ENCODE measurements at regions not wholly inside any gene's neighbourhood (a gene's known extent, or its start where the extent isn't known, plus 50 kb on each side); places are given as distances from the start of the nearest gene placed in this dataset.
A peak's percentile ranks its signal among the peaks of the same experiment; 100 is the strongest.
"Not testable (repeated sequence)": the region's sequence is repeated elsewhere in the genome, so short reads cannot be mapped to it uniquely, and the experiment has no call there.

DNA sequence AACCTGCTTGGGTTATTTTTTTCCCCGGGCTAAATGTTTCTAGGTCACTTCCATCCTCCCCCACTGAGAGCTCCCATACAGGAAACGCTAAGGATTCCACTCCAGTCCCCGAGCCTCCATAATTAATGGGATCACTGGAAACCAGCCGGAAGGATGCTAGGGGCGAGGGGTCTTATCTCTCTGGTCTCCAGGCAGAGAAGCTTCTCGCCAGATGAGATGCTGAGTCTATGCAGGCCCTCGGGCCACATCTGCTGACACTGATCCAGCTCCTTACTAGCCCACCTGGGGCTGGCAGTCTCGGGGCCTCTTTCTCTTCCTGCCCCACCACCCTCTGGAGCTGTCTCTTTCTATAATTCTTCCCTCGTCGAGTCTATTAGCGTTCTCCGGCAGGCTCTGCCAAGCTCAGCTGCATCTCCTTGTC is 125.9 kb upstream of the SYT13 start:
- H3K27ac Mint-ChIP-seq: no peak overlapping the region
- H3K4me3 Mint-ChIP-seq: no peak overlapping the region
- peaks cover 46 to 66% (median 47%) of the 10 kb centered on the region in 3 donors for H3K27me3 Mint-ChIP-seq
- no peaks in the 10 kb centered on the region for H3K36me3 Mint-ChIP-seq
- ATAC-seq (ENCODE audit: low read depth in 2 of 2) (no peak), DNase-seq (no peak)
- no peaks in the 10 kb centered on the region for H3K9me3 Mint-ChIP-seq
- no peaks in the 10 kb centered on the region for H3K4me1 Mint-ChIP-seq

DNA sequence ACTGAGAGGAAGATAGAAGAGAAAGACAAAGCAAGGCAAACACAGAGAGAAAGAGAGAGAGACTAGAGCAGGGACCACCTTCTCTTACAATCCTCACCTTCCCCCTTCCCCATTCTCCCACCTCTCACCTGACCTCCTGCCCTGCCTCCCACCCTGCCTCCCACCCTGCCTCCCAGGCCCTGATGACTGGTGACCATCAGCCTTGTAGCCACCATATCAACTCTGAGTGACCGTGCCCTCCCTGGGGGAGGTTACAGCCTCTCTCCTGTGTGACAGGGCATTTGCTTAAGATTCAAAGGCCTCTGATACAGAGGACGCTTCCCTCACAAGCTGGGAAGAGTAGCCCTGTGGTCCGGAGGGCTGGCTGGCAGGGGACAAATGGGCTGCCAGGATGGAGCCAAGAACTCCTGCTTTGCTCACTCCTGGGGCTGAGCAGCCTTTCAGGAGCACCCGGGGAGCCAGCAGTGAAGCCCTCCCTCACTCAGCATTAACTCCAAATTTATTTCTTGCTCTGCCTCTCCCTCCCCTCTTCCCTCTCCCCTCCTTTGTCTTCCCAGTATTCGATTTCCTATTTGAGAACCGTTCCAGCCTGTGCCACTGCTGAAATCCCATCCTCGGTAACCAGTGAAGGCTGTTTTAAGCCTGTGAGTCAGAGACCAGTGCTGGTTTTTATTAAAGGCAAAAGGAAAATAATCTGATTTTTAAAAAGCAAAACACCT is 125.2 kb upstream of the SYT13 start:
- ATAC-seq (ENCODE audit: low read depth in 2 of 2): no peak
- no peak for DNase-seq
- Mint-ChIP-seq H3K4me1 (no peaks in the 10 kb centered on the region), H3K9me3 (no peaks in the 10 kb centered on the region), H3K27ac (no peak overlapping the region), H3K36me3 (no peaks in the 10 kb centered on the region), H3K27me3 (peaks cover 46 to 66% (median 47%) of the 10 kb centered on the region in 3 donors), H3K4me3 (no peak overlapping the region)

DNA sequence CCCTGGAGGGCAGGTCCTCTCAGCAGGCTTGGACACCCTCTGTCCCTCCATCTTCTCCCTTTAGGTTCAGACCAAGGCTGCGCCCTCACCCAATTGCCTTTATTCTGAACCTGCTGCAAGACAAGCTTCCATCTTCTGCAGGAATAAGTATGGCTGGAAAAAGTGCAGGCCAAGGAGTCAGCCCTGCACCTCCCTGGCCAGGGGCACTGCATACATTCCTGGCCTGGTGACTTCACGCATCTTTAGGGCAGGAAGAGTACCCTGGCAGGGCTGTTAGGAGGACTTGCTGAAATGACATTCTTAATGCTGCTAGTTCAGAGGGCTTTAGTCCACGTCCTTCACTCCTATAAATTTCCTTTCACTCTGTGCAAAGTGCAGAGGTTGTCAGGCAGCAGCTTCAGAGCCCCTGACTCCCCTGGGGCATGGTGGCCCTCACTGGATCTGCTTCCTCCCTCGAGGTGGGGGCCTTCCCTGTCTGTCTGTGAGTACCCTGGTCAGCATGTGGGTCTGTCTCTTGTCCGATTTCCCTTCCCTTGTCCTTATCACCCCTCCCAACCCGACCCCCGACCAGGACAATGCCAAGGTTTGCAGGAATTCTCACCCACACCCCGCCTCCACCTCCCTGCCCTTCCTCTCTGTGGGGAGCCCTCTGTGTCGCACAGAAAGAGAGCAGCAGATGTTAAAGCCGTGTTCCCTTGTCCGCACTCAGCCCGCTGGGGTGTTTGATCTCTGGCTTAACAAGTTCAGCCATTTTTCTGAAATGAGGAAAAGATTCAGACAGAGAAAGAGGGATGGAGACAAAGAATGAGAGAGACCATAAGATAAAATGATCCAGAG is 124.5 kb upstream of the SYT13 start:
- no peaks in the 10 kb centered on the region for H3K36me3 Mint-ChIP-seq
- H3K27ac Mint-ChIP-seq: peak overlapping the region in 2 of 6 donors; percentile 11 to 52
- no peak overlapping the region for H3K4me3 Mint-ChIP-seq
- DNase-seq (no peak), ATAC-seq (ENCODE audit: low read depth in 2 of 2) (no peak)
- H3K27me3 Mint-ChIP-seq: peaks cover 46 to 66% (median 51%) of the 10 kb centered on the region in 3 donors
- no peaks in the 10 kb centered on the region for H3K9me3 Mint-ChIP-seq
- H3K4me1 Mint-ChIP-seq: no peaks in the 10 kb centered on the region

DNA sequence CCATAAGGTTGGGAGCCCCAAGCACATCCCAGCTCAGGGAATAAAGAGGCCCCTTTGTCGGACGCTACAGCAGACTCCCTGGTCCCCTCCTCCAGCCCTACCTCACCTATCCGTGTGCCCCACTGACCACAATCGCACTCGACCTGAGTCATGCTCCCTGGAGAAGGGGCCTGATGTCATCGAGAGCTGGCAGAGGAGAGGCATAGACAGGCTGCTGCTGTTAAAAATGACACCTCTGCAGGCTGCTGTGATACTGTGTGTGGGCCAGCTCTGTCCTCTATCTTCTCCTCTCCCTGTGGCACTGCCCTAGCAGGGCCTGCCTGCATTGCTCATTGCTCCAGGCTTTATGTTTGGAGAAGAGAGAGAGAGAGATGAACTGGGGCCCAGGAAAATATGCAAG is 123.4 kb upstream of the SYT13 start:
- ATAC-seq (ENCODE audit: low read depth in 2 of 2) (no peak), DNase-seq (no peak)
- no peak overlapping the region for H3K27ac Mint-ChIP-seq
- H3K4me1 Mint-ChIP-seq: no peaks in the 10 kb centered on the region
- H3K36me3 Mint-ChIP-seq: no peaks in the 10 kb centered on the region
- H3K4me3 Mint-ChIP-seq: no peak overlapping the region
- H3K27me3 Mint-ChIP-seq: peaks cover 50 to 74% (median 55%) of the 10 kb centered on the region in 3 donors
- no peaks in the 10 kb centered on the region for H3K9me3 Mint-ChIP-seq

DNA sequence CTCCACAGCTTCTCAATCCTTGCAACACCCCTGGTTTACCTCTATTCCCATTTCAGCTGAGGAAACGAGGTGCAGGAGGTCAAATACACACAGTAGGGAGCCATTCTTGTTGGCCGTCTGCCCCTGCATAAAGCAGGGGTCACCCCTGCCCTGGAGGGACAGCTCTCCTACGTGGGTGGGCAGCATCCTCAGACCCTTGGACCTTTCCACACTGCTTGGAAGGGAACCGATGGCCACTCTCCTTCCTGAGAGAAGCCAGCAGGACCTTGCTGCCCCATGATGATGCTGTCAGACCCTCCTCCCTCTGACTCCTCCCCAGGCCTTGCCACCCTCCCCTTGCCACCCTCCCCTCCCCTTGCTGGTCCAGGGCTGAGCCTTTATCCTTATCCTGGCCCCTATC is 121.1 kb upstream of the SYT13 start:
- no peak overlapping the region for H3K4me3 Mint-ChIP-seq
- no peak for ATAC-seq (ENCODE audit: low read depth in 2 of 2)
- H3K4me1 Mint-ChIP-seq: no peaks in the 10 kb centered on the region
- H3K36me3 Mint-ChIP-seq: no peaks in the 10 kb centered on the region
- H3K9me3 Mint-ChIP-seq: no peaks in the 10 kb centered on the region
- H3K27me3 Mint-ChIP-seq: peaks cover 46 to 68% (median 49%) of the 10 kb centered on the region in 3 donors
- DNase-seq: no peak
- no peak overlapping the region for H3K27ac Mint-ChIP-seq

DNA sequence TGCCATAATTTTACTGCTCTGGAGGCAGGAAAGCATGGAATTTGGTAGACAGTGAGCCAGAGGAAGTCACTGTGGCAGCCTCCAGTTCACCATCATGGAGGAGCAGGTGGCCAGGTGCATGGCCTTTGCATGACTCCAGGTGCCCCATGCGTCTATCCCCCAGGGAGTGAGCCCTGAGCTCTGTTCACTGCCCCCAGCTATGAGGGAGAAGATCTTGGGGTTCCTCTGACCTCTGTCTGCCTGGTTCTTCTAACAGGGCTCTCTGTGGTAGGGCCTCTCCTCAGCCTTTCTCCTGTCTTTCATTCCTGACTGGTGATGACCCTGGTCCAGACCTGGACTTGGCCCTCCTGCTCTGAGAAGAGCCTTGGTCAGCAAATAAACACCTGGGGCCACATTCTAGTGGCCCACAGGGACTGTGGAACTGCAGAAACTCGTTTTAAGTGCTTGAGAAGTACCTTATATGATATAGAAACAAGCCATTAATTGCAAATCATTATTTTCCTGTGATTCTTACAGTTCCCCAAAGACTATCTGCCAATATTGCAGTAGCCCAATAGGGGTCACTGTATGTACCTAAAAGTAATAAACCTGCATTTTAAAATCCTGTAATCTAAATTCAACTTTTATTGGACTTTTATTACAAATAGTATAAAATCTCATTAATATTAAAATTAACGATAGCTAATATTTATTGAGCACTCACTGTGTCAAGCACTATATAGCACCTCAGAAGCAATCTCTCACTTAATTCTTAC is 120.0 kb upstream of the SYT13 start:
- Mint-ChIP-seq H3K9me3 (no peaks in the 10 kb centered on the region), H3K27me3 (peaks cover 39 to 57% (median 40%) of the 10 kb centered on the region in 3 donors), H3K36me3 (no peaks in the 10 kb centered on the region), H3K27ac (no peak overlapping the region), H3K4me1 (no peaks in the 10 kb centered on the region), H3K4me3 (no peak overlapping the region)
- no peak for DNase-seq
- no peak for ATAC-seq (ENCODE audit: low read depth in 2 of 2)

DNA sequence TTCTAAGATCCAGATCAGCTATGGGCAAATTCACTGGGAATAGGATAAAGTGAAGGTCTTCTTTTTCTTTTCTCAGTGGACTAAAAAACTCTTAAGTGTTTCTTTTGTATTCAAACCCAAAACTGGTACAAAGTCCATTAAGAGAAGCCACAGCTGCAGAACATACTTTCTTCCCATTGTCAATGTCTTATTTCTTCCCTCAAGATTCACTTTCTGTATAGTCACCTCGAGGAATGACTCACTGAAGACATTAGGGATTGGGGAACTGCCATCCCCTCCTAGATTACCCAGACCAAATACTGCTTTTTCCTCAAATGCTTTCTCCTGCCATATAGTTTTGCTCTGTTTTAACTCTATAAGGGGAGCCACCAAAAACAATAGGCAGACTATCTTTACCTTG is 117.4 kb upstream of the SYT13 start:
- H3K4me3 Mint-ChIP-seq; ATAC-seq (ENCODE audit: low read depth in 2 of 2); DNase-seq; H3K36me3 Mint-ChIP-seq; H3K27ac Mint-ChIP-seq; H3K4me1 Mint-ChIP-seq; H3K9me3 Mint-ChIP-seq: not testable (repeated sequence)
- peaks cover 30 to 43% (median 38%) of the 10 kb centered on the region in 3 donors for H3K27me3 Mint-ChIP-seq

DNA sequence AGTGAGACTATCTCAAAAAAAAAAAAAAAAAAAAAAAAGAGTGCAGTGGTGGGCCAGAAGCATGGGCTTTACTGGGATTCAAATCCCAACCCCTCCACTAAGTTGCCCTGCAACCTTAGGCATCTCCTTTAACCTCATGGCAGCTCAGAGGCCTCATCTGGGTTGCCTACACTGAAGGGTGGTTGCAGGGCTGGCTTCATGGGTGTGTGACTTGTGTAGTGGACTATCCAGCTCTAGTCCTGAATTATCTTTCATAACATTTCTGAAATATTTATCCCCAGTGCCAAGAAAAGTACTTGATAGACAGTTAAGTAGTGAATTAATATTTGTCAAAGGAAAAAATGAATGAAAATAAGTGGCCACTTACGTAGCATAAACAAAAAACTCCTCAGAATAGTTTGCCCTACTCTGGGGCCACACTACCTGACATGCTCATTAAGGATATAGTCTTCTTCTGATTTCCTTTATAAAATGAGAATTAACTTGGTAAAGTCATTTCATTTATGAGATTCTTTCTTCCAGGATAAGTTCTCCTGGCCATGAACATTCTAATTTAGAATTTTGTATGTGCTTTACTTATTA is 116.0 kb upstream of the SYT13 start:
- peak overlapping the region in 1 of 6 donors; percentile 34 for H3K27ac Mint-ChIP-seq
- no peak overlapping the region for H3K4me3 Mint-ChIP-seq
- peaks cover 24 to 32% (median 30%) of the 10 kb centered on the region in 3 donors for H3K27me3 Mint-ChIP-seq
- ATAC-seq (ENCODE audit: low read depth in 2 of 2) (no peak), DNase-seq (no peak)
- H3K4me1 Mint-ChIP-seq: no peaks in the 10 kb centered on the region
- no peaks in the 10 kb centered on the region for H3K9me3 Mint-ChIP-seq
- H3K36me3 Mint-ChIP-seq: no peaks in the 10 kb centered on the region

DNA sequence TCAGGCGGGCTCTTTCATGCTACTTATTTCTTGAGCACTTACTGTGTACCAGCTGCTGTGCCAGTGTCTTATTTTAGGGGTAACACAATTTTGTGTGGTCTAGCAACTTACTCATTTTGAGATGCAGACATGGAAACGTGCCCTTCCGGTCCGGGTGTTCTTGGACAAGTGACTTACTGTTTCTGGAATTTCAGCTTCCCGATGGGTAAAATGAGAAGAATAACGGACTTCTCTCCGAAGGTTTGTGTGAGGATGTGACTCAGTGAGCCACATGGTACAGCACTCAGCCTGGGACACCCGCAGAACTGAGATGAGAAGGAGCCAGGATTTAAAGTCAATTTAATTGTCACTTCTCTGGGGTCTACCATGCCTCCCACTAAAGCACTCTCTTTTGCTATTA is 114.5 kb upstream of the SYT13 start:
- no peak overlapping the region for H3K4me3 Mint-ChIP-seq
- H3K27me3 Mint-ChIP-seq: peaks cover 24 to 41% (median 35%) of the 10 kb centered on the region in 3 donors
- ATAC-seq (ENCODE audit: low read depth in 2 of 2) (no peak), DNase-seq (no peak)
- H3K36me3 Mint-ChIP-seq: no peaks in the 10 kb centered on the region
- no peaks in the 10 kb centered on the region for H3K9me3 Mint-ChIP-seq
- H3K27ac Mint-ChIP-seq: no peak overlapping the region
- no peaks in the 10 kb centered on the region for H3K4me1 Mint-ChIP-seq

DNA sequence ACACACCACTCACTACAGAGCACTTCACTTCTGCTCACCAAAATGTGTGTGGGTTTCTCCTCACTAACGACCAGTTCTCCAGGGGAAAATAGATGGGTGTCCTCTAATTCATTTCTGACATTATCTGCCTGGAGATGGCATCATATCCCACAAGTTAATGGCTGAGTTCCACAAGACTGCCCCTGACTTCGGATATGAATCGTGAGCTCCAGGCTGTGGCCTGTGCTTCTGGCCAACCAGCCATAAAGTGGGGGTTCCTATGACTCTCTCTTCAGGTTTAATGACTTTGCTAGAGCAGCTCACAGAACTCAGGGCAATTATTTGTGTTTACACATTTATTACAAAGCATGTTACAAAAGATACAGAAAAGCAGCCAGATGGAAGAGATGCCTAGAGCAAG is 113.0 kb upstream of the SYT13 start:
- no peak overlapping the region for H3K27ac Mint-ChIP-seq
- no peaks in the 10 kb centered on the region for H3K9me3 Mint-ChIP-seq
- no peak for ATAC-seq (ENCODE audit: low read depth in 2 of 2)
- no peak overlapping the region for H3K4me3 Mint-ChIP-seq
- H3K27me3 Mint-ChIP-seq: peaks cover 15 to 36% (median 34%) of the 10 kb centered on the region in 3 donors
- DNase-seq: no peak
- H3K36me3 Mint-ChIP-seq: no peaks in the 10 kb centered on the region
- H3K4me1 Mint-ChIP-seq: no peaks in the 10 kb centered on the region

DNA sequence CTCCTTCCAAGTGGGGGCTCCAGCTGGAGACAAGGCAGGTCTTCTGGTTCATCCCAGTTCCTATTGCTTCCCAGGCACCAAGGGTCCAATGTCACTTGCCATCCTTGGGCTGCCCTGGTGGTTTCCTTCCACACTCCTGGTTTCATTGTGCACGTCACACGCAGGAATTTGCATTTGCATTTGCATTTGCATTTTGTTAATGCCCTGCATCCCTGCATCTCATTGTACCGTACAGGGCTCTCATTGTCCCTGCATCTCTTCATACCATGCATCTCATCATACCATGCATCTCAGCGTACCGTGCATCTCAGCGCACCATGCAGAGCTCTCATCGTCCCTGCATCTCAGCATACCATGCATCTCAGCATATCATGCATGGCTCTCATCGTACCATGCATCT is 112.2 kb upstream of the SYT13 start:
- no peaks in the 10 kb centered on the region for H3K9me3 Mint-ChIP-seq
- H3K36me3 Mint-ChIP-seq: no peaks in the 10 kb centered on the region
- DNase-seq: no peak
- ATAC-seq (ENCODE audit: low read depth in 2 of 2): no peak
- no peak overlapping the region for H3K4me3 Mint-ChIP-seq
- H3K27me3 Mint-ChIP-seq: peaks cover 11 to 38% (median 32%) of the 10 kb centered on the region in 3 donors
- no peak overlapping the region for H3K27ac Mint-ChIP-seq
- no peaks in the 10 kb centered on the region for H3K4me1 Mint-ChIP-seq

DNA sequence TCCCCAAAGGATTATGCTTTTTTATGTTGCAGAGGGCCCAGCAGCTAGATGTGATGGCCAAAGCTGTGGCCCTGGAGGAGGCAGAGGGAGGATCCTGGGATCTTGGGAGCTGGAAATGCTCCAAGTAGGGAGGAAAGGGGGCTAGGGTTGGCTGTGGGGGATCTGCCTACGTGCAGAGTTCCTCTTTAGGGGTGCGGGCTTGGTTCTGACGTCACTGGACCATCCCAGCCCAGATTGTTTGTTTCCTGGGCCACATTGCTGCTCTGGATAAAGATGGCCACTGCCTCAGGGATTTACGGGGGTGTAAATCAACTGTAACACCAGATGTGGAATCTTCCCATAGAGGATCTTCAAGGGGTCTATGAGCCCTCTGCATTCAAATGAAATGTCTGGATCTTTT is 110.3 kb upstream of the SYT13 start:
- Mint-ChIP-seq H3K27me3 (peaks cover 11 to 49% (median 40%) of the 10 kb centered on the region in 3 donors), H3K27ac (no peak overlapping the region), H3K36me3 (no peaks in the 10 kb centered on the region), H3K9me3 (no peaks in the 10 kb centered on the region), H3K4me3 (no peak overlapping the region), H3K4me1 (no peaks in the 10 kb centered on the region)
- no peak for ATAC-seq (ENCODE audit: low read depth in 2 of 2)
- no peak for DNase-seq

DNA sequence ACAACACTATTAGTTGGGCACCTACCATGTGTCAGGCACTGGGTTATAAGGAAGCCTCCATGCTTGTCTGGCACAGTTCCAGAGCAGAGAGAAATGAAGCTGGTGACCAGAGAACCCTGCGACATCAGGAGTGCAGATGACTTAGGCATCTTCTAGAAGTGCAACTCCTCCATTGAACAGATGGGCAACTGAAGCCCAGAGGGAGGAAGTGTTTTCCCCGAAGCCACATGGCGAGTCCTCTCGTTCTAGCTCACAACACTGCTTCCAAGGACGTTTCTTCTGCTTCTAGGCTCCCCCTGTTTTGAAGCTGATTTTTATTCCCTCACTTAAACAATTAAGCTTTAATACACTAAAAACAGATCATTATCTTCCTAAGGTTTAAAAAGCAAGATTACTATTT is 109.8 kb upstream of the SYT13 start:
- Mint-ChIP-seq H3K9me3 (no peaks in the 10 kb centered on the region), H3K4me1 (no peaks in the 10 kb centered on the region), H3K4me3 (no peak overlapping the region), H3K36me3 (no peaks in the 10 kb centered on the region), H3K27me3 (peaks cover 11 to 50% (median 43%) of the 10 kb centered on the region in 3 donors), H3K27ac (no peak overlapping the region)
- no peak for ATAC-seq (ENCODE audit: low read depth in 2 of 2)
- no peak for DNase-seq

All from naive B cell (primary cell).